Suprapubic skin (tissue), 4 donors: ENCODE measurements at regions not wholly inside any gene's neighbourhood (a gene's known extent, or its start where the extent isn't known, plus 50 kb on each side); places are given as distances from the start of the nearest gene placed in this dataset.

Experiments used
- DNase-seq, 2 donors: peaks; one replicate each; pipeline ENCODE4 v3.0.0-alpha.2; 2019; ENCODE audit warnings: low spot score in 2 of 2
- H3K27ac ChIP-seq: fragments of 200-600 bp; sonication (generic); one replicate; pipeline ENCODE4 v1.5.1; 2019
- H3K27me3 ChIP-seq: fragments of 200-600 bp; sonication (generic); one replicate; pipeline ENCODE4 v1.5.1; 2019
- H3K36me3 ChIP-seq: fragments of 200-600 bp; sonication (generic); one replicate; pipeline ENCODE4 v1.5.1; 2019
- H3K4me1 ChIP-seq: fragments of 200-600 bp; sonication (generic); one replicate; pipeline ENCODE4 v1.5.1; 2019
- H3K4me3 ChIP-seq: fragments of 200-600 bp; sonication (generic); one replicate; pipeline ENCODE4 v1.5.1; 2019; ENCODE audit warnings: mild to moderate bottlenecking
- H3K9me3 ChIP-seq: fragments of 200-600 bp; sonication (generic); one replicate; pipeline ENCODE4 v1.5.1; 2019
- EP300 ChIP-seq: sonication (generic); formaldehyde crosslinking; IDR thresholded peaks from one replicate; pipeline ENCODE4 v1.6.1; 2017; ENCODE audit warnings: antibody characterized with exemption
- POLR2A ChIP-seq, 2 donors: fragments of 450-650 bp; IDR thresholded peaks; one replicate each; pipeline ENCODE4 v1.6.1; 2017; ENCODE audit warnings: antibody characterized with exemption in 2 of 2, mild to moderate bottlenecking in 2 of 2, moderate library complexity in 2 of 2
- POLR2AphosphoS5 ChIP-seq, 3 donors: sonication (generic); formaldehyde crosslinking; IDR thresholded peaks; one replicate each; pipeline ENCODE4 v1.6.1; 2017; ENCODE audit warnings: antibody characterized with exemption in 3 of 3
- WGBS: methylation state at CpG from one replicate; pipeline ENCODE4 v1.1.5; 2018; 5-methylcytosine and 5-hydroxymethylcytosine counted together
- TF ChIP-seq, protein P1 (sequence below), 2 donors: fragments of 200-600 bp in 1 of 2; fragments of 450-650 bp in 1 of 2; sonication (generic) in 1 of 2; IDR thresholded peaks; one replicate each; pipeline ENCODE4 v1.5.1; 2016 to 2019; ENCODE audit warnings: antibody characterized with exemption in 2 of 2, mild to moderate bottlenecking in 1 of 2, moderate library complexity in 1 of 2

DNA sequence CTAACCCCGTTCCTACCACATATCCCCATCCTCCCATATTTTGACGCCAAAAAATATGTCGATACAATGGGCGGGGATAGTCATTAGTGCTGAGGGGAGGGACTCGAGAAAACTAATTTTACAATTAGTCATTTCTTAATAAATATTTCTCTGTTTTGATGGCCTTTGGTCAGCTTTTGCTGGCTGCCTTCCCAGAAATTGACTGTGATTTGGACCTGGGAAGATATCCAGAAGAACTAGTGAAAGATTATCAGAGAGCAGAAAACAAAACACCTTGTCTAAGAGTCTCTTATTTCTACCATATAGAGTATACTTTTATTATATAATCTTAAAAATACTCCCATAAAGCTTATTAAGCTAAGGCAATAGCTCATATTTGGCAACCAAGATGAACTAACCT lies 247.6 kb downstream of the MRPL39 start:
- no peak for DNase-seq
- Histone ChIP-seq H3K27ac (no peak overlapping the region), H3K27me3 (no peaks in the 10 kb centered on the region), H3K4me1 (no peaks in the 10 kb centered on the region), H3K36me3 (no peaks in the 10 kb centered on the region), H3K4me3 (no peak overlapping the region), H3K9me3 (no peaks in the 10 kb centered on the region)
- WGBS = 95% methylated on average over 5 of the region's 5 CpGs
- TF ChIP-seq POLR2AphosphoS5 (IDR thresholded peaks at IDR 0.05) (no peak), EP300 (no peak), POLR2A (IDR thresholded peaks at IDR 0.05) (no peak)
- TF ChIP-seq, protein P1, sequence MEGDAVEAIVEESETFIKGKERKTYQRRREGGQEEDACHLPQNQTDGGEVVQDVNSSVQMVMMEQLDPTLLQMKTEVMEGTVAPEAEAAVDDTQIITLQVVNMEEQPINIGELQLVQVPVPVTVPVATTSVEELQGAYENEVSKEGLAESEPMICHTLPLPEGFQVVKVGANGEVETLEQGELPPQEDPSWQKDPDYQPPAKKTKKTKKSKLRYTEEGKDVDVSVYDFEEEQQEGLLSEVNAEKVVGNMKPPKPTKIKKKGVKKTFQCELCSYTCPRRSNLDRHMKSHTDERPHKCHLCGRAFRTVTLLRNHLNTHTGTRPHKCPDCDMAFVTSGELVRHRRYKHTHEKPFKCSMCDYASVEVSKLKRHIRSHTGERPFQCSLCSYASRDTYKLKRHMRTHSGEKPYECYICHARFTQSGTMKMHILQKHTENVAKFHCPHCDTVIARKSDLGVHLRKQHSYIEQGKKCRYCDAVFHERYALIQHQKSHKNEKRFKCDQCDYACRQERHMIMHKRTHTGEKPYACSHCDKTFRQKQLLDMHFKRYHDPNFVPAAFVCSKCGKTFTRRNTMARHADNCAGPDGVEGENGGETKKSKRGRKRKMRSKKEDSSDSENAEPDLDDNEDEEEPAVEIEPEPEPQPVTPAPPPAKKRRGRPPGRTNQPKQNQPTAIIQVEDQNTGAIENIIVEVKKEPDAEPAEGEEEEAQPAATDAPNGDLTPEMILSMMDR (IDR thresholded peaks at IDR 0.05) = no peak

DNA sequence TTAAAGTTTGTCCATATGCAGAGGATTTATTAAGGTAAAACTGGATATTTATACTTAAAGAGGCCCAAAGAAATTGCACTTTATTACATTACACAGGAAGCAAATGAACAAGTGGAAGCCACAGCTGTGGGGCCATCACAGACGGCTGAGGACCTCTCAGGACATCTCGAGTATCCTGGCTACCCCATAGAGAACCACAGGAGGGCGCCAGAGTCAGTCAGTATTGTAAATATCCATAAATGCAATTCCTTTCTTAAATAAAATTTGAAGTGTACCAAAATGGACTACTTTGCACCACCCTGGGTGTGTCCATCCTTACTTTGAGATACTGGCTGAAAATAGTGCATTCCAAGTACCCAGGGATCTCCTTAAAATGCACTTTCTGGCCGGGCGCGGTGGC lies 257.2 kb downstream of the MRPL39 start:
- Histone ChIP-seq H3K4me3 (no peak overlapping the region), H3K27ac (no peak overlapping the region), H3K9me3 (no peaks in the 10 kb centered on the region), H3K4me1 (no peaks in the 10 kb centered on the region), H3K36me3 (no peaks in the 10 kb centered on the region), H3K27me3 (no peaks in the 10 kb centered on the region)
- TF ChIP-seq POLR2A (IDR thresholded peaks at IDR 0.05) (no peak), POLR2AphosphoS5 (IDR thresholded peaks at IDR 0.05) (no peak)
- TF ChIP-seq, protein P1 (IDR thresholded peaks at IDR 0.05) = no peak
- WGBS = 75% methylated on average over 6 of the region's 6 CpGs
- no peak for DNase-seq

DNA sequence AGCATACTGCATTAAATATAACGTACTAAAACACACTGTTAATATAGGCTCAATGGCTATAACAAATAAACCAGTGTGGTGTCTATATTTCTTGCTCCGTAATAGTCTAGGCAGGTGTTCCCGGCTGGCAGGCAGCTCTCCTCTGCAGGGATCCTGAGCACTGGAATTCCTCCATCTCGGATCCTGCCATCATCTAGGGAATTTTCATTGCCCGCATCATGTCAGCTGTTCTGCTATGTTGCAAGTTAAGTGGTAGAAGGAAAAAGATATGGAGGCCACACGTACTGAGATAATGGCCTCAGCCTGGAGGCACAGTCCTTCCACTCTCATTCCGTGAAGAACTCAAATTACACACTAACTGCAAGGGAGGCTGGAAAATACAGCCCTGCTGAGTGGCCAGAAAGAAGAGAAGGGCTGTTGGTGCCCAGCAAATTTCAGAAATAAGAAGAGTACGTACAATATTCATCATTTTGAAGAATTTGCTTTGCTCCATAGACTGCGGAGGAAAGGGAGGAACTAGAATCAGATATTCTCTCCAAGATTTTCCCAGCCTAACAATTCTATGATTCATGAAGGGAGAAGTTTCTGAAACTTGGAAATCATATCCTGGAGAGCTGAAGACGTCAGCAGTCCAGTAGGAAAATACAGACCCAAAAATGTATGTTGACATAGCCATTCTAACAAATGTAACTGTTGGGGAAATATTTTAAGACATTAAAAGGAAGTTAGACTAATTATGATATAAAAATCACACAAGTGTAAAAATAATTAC lies 263.3 kb downstream of the MRPL39 start:
- TF ChIP-seq, protein P1 (IDR thresholded peaks at IDR 0.05) = no peak
- TF ChIP-seq POLR2AphosphoS5 (IDR thresholded peaks at IDR 0.05) = no peak
- no peak for TF ChIP-seq EP300
- TF ChIP-seq POLR2A (IDR thresholded peaks at IDR 0.05) = no peak
- Histone ChIP-seq H3K27me3 (no peaks in the 10 kb centered on the region), H3K36me3 (no peaks in the 10 kb centered on the region), H3K4me1 (no peaks in the 10 kb centered on the region), H3K4me3 (no peak overlapping the region), H3K9me3 (no peaks in the 10 kb centered on the region), H3K27ac (no peak overlapping the region)
- DNase-seq = no peak
- WGBS = 73% methylated on average over 10 of the region's 10 CpGs

DNA sequence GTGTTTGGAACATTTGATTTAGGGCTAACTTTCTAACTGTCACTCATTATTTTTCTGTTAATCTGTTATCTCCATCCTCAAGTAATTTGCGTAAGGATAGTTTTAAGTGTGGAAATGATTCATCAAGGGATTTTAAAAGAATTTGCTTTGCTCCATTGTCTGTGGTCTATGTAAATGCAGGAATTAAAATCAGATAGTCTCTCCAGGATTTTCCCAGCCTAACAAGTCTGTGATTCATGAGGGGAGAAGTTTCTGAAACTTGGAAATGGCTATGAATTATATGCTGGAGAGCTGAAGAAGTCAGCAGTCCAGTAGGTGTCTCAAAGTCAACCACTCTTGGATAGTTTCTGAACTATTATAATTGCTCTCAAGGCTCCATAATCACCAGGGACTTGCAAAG lies 264.5 kb downstream of the MRPL39 start:
- H3K9me3 ChIP-seq = no peaks in the 10 kb centered on the region
- TF ChIP-seq EP300 (no peak), POLR2AphosphoS5 (IDR thresholded peaks at IDR 0.05) (no peak), POLR2A (IDR thresholded peaks at IDR 0.05) (no peak)
- no peaks in the 10 kb centered on the region for H3K27me3 ChIP-seq
- no peak for DNase-seq
- H3K27ac ChIP-seq = no peak overlapping the region
- no peak overlapping the region for H3K4me3 ChIP-seq
- H3K4me1 ChIP-seq = no peaks in the 10 kb centered on the region
- H3K36me3 ChIP-seq = no peaks in the 10 kb centered on the region
- 82% methylated on average over 1 of the region's 1 CpG for WGBS

DNA sequence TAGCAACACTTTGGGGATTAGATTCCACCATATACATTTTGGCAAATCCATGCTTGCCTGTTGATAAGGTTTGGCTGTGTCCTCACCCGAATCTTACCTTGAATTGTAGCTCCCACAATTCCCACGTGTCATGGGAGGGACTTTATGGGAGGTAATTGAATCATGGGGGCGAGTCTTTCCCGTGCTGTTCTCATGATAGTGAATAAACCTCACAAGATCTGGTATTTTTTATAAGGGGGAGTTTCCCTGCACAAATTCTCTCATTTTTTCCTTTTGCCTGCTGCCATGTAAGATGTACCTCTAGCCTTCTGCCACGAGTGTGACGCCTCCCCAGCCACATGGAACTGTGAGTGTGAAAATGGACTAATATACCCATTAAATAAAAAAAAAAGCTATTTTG lies 265.3 kb downstream of the MRPL39 start:
- 89% methylated on average over 6 of the region's 6 CpGs for WGBS
- no peak for TF ChIP-seq POLR2AphosphoS5 (IDR thresholded peaks at IDR 0.05)
- TF ChIP-seq EP300 = no peak
- TF ChIP-seq, protein P1 (IDR thresholded peaks at IDR 0.05) = no peak
- no peak for TF ChIP-seq POLR2A (IDR thresholded peaks at IDR 0.05)
- Histone ChIP-seq H3K4me1 (no peaks in the 10 kb centered on the region), H3K4me3 (no peak overlapping the region), H3K9me3 (no peaks in the 10 kb centered on the region), H3K27me3 (no peaks in the 10 kb centered on the region), H3K36me3 (no peaks in the 10 kb centered on the region), H3K27ac (no peak overlapping the region)
- DNase-seq = no peak

DNA sequence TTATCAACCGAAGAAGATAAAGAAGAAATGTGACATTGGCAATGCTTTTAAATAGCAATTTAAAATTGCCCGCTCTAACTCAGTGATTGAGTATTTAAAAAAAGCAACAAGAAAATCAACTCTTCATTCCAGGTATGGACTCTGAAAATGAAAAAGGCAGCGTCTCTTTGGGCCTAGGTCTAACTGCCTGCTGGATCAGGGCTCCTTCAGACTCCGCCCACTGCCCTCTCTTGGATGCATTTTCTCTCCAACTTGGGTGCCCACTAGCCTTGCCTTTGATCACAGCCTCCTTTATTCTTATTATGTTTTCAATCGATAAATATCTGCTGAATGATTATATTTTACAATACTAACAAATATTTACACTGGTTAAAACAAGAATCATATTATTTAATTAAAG lies 268.9 kb downstream of the MRPL39 start:
- Histone ChIP-seq H3K4me1 (no peaks in the 10 kb centered on the region), H3K27ac (no peak overlapping the region), H3K9me3 (no peaks in the 10 kb centered on the region), H3K36me3 (no peaks in the 10 kb centered on the region), H3K4me3 (no peak overlapping the region), H3K27me3 (no peaks in the 10 kb centered on the region)
- 88% methylated on average over 5 of the region's 5 CpGs for WGBS
- DNase-seq = no peak
- TF ChIP-seq EP300 (no peak), POLR2A (IDR thresholded peaks at IDR 0.05) (no peak), POLR2AphosphoS5 (IDR thresholded peaks at IDR 0.05) (no peak)
- TF ChIP-seq, protein P1 (IDR thresholded peaks at IDR 0.05) = no peak
